H1 (cell line): ENCODE measurements at regions not wholly inside any gene's neighbourhood (a gene's known extent, or its start where the extent isn't known, plus 50 kb on each side); places are given as distances from the start of the nearest gene placed in this dataset.

Source experiments
- CTCF ChIA-PET: fragments of 300-600 bp; sonication (Branson Sonifier 250); formaldehyde crosslinking; loops from one replicate; lab custom pipeline; 2021; ENCODE audit not compliant: partially characterized antibody; lab: Charles Lee
- POLR2A ChIA-PET: fragments of 300-600 bp; sonication (Branson Sonifier 250); formaldehyde crosslinking; loops from one replicate; lab custom pipeline; 2021; ENCODE audit warnings: inconsistent platforms; ENCODE audit not compliant: partially characterized antibody; lab: Charles Lee
- DNase-seq, 2 experiments: peaks; one replicate each; pipeline versions ENCODE4 v3.0.0 to v3.0.0-alpha.2; 2010 to 2022; ENCODE audit warnings: low spot score in 2 of 2, low read depth in 1 of 2, mixed read lengths in 1 of 2
- FAIRE-seq: peaks from 2 replicates; lab custom pipeline; 2011; peaks lifted over from hg19 to GRCh38; lab: Jason Lieb, UNC
- H2AFZ ChIP-seq: 2 replicates; pipeline ENCODE4 v1.8.1; 2012; ENCODE audit warnings: low read length, inconsistent platforms
- H2AK5ac ChIP-seq: 2 replicates; pipeline ENCODE4 v1.6.1; 2013; ENCODE audit warnings: low read depth, low read length
- H2BK120ac ChIP-seq: replicated peaks from 2 replicates; pipeline ENCODE3; 2013; ENCODE audit warnings: low read depth, low read length, inconsistent platforms
- H2BK12ac ChIP-seq: 2 replicates; pipeline ENCODE4 v1.6.1; 2013; ENCODE audit warnings: low read depth, low read length
- H2BK15ac ChIP-seq: 2 replicates; pipeline ENCODE4 v1.6.1; 2013; ENCODE audit warnings: low read length
- H2BK20ac ChIP-seq: 2 replicates; pipeline ENCODE4 v1.6.1; 2013; ENCODE audit warnings: low read length
- H2BK5ac ChIP-seq: 2 replicates; pipeline ENCODE4 v1.6.1; 2013; ENCODE audit warnings: low read depth, low read length
- H3K14ac ChIP-seq: 2 replicates; pipeline ENCODE4 v1.6.1; 2013; ENCODE audit warnings: inconsistent platforms; ENCODE audit not compliant: insufficient read length
- H3K18ac ChIP-seq: 2 replicates; pipeline ENCODE4 v1.6.1; 2013; ENCODE audit warnings: low read length; ENCODE audit errors: extremely low read depth
- H3K23ac ChIP-seq: 2 replicates; pipeline ENCODE4 v1.6.1; 2013; ENCODE audit warnings: inconsistent platforms; ENCODE audit not compliant: insufficient read length
- H3K23me2 ChIP-seq: 2 replicates; pipeline ENCODE4 v1.6.1; 2013; ENCODE audit warnings: low read depth, low read length
- H3K27ac ChIP-seq: 2 replicates; pipeline ENCODE4 v1.6.1; 2011; ENCODE audit warnings: low read depth, low read length, inconsistent platforms
- H3K27me3 ChIP-seq, 4 experiments: replicated peaks in 1 of 4; 1 replicate in 1 of 4; 2 replicates in 3 of 4; pipeline versions ENCODE4 v1.6.1 to v1.8.1; 2011 to 2013; ENCODE audit warnings: low read length in 3 of 4, mild to moderate bottlenecking in 3 of 4, inconsistent platforms in 2 of 4, mixed read lengths in 2 of 4, moderate library complexity in 1 of 4; ENCODE audit not compliant: control insufficient read depth in 3 of 4, insufficient read depth in 3 of 4; ENCODE audit errors: extremely low read depth in 1 of 4
- H3K36me3 ChIP-seq, 4 experiments: 2 replicates each; pipeline versions ENCODE4 v1.6.1 to v1.8.1; 2011 to 2013; ENCODE audit warnings: mild to moderate bottlenecking in 4 of 4, low read length in 3 of 4, moderate library complexity in 2 of 4, control low read depth in 1 of 4, inconsistent platforms in 1 of 4; ENCODE audit not compliant: insufficient read depth in 4 of 4, control insufficient read depth in 2 of 4
- H3K4ac ChIP-seq: replicated peaks from 2 replicates; pipeline ENCODE3; 2013; ENCODE audit warnings: low read length, low read depth, mixed read lengths, inconsistent platforms; ENCODE audit not compliant: insufficient read length
- H3K4me1 ChIP-seq, 4 experiments: replicated peaks in 1 of 4; 1 replicate in 1 of 4; 2 replicates in 3 of 4; pipeline versions ENCODE4 v1.6.1 to v1.8.1; 2011 to 2013; ENCODE audit warnings: low read length in 3 of 4, inconsistent platforms in 2 of 4, mixed read lengths in 1 of 4; ENCODE audit not compliant: insufficient read depth in 4 of 4, control insufficient read depth in 3 of 4
- H3K4me2 ChIP-seq, 2 experiments: 2 replicates each; pipeline versions ENCODE4 v1.6.1 to v1.8.1; 2011 to 2013; ENCODE audit warnings: low read depth in 2 of 2, low read length in 2 of 2, control low read depth in 1 of 2, inconsistent platforms in 1 of 2, mild to moderate bottlenecking in 1 of 2; ENCODE audit not compliant: insufficient read depth in 1 of 2
- H3K4me3 ChIP-seq, 4 experiments: fragments of 200-600, 300-600 bp in 1 of 4; sonication (generic), shearing (Covaris generic), sonication (Bioruptor Twin) in 1 of 4; 2 replicates each; pipeline versions ENCODE4 v1.5.1 to v1.8.1; 2011 to 2016; ENCODE audit warnings: low read length in 4 of 4, low read depth in 3 of 4, control low read depth in 2 of 4, inconsistent platforms in 2 of 4, mild to moderate bottlenecking in 2 of 4, mixed read lengths in 1 of 4, moderate library complexity in 1 of 4; ENCODE audit not compliant: insufficient read depth in 2 of 4; ENCODE audit errors: extremely low read depth in 1 of 4
- H3K56ac ChIP-seq: replicated peaks from 2 replicates; pipeline ENCODE3; 2013; ENCODE audit warnings: low read depth, mild to moderate bottlenecking, mixed read lengths, low read length, inconsistent platforms; ENCODE audit not compliant: insufficient read length
- H3K79me1 ChIP-seq: 2 replicates; pipeline ENCODE4 v1.6.1; 2013; ENCODE audit warnings: low read depth, low read length, control low read depth
- H3K79me2 ChIP-seq, 2 experiments: 2 replicates each; pipeline versions ENCODE4 v1.6.1 to v1.8.1; 2012 to 2013; ENCODE audit warnings: low read length in 2 of 2, mild to moderate bottlenecking in 2 of 2, inconsistent platforms in 1 of 2; ENCODE audit not compliant: insufficient read depth in 2 of 2, control insufficient read depth in 1 of 2
- H3K9ac ChIP-seq, 4 experiments: replicated peaks in 1 of 4; 1 replicate in 1 of 4; 2 replicates in 3 of 4; pipeline versions ENCODE4 v1.6.1 to v1.8.1; 2011 to 2013; ENCODE audit warnings: low read depth in 3 of 4, low read length in 3 of 4, control low read depth in 2 of 4, mild to moderate bottlenecking in 2 of 4, moderate library complexity in 2 of 4, inconsistent platforms in 1 of 4; ENCODE audit errors: extremely low read depth in 1 of 4
- H3K9me3 ChIP-seq, 2 experiments: 2 replicates each; pipeline versions ENCODE4 v1.6.1 to v1.8.1; 2012 to 2013; ENCODE audit warnings: mild to moderate bottlenecking in 2 of 2, moderate library complexity in 2 of 2, control low read depth in 1 of 2, inconsistent platforms in 1 of 2, low read depth in 1 of 2, low read length in 1 of 2, mixed read lengths in 1 of 2; ENCODE audit not compliant: insufficient read depth in 2 of 2
- H4K20me1 ChIP-seq, 2 experiments: replicated peaks in 1 of 2; 2 replicates each; pipeline versions ENCODE3 to v1.8.1; 2011 to 2013; ENCODE audit warnings: inconsistent platforms in 2 of 2, low read length in 2 of 2, mild to moderate bottlenecking in 1 of 2; ENCODE audit not compliant: insufficient read depth in 2 of 2, control insufficient read depth in 1 of 2
- H4K5ac ChIP-seq: 2 replicates; pipeline ENCODE4 v1.6.1; 2013; ENCODE audit warnings: low read length, low read depth, mixed read lengths, inconsistent platforms; ENCODE audit not compliant: insufficient read length
- H4K8ac ChIP-seq: 2 replicates; pipeline ENCODE4 v1.8.0; 2013; ENCODE audit warnings: mild to moderate bottlenecking, moderate library complexity, low read length, inconsistent platforms; ENCODE audit not compliant: insufficient read depth; ENCODE audit errors: extremely low read depth
- H4K91ac ChIP-seq: replicated peaks from 2 replicates; pipeline ENCODE3; 2013; ENCODE audit warnings: low read length, mixed read lengths, inconsistent platforms; ENCODE audit not compliant: insufficient read length
- CEBPB ChIP-seq: IDR thresholded peaks from 2 replicates; pipeline ENCODE4 v1.6.1; 2012; ENCODE audit warnings: low read depth, low read length
- EGR1 ChIP-seq: IDR thresholded peaks from 2 replicates; pipeline ENCODE4 v1.6.1; 2011; ENCODE audit warnings: low read depth, low read length, borderline replicate concordance
- KDM1A ChIP-seq: fragments of 200-600, 300-600 bp; sonication (generic); IDR thresholded peaks from 2 replicates; pipeline ENCODE4 v1.7.1; 2016; ENCODE audit warnings: mild to moderate bottlenecking, low read length, borderline replicate concordance
- KDM5A ChIP-seq: fragments of 200-600 bp; IDR thresholded peaks from 2 replicates; pipeline ENCODE4 v1.7.1; 2012; ENCODE audit warnings: mild to moderate bottlenecking, low read length, inconsistent platforms, mixed read lengths
- RBBP5 ChIP-seq: IDR thresholded peaks from 2 replicates; pipeline ENCODE4 v1.7.1; 2012; ENCODE audit warnings: low read depth, mild to moderate bottlenecking, inconsistent platforms, low read length, moderate library complexity, borderline replicate concordance
- RFX5 ChIP-seq: IDR thresholded peaks from 2 replicates; pipeline ENCODE4 v1.6.1; 2011; ENCODE audit warnings: low read depth, low read length, improper control_type of control experiment, borderline replicate concordance
- SIX5 ChIP-seq: IDR thresholded peaks from 2 replicates; pipeline ENCODE4 v1.6.1; 2011; ENCODE audit warnings: mild to moderate bottlenecking, low read depth, low read length
- SP1 ChIP-seq: IDR thresholded peaks from 2 replicates; pipeline ENCODE4 v1.6.1; 2011; ENCODE audit warnings: low read depth, low read length
- SP2 ChIP-seq: IDR thresholded peaks from 2 replicates; pipeline ENCODE4 v1.6.1; 2012; ENCODE audit warnings: mild to moderate bottlenecking, low read length, inconsistent platforms
- SP4 ChIP-seq: IDR thresholded peaks from 2 replicates; pipeline ENCODE4 v1.6.1; 2012; ENCODE audit warnings: low read length, inconsistent platforms
- SRF ChIP-seq: IDR thresholded peaks from 2 replicates; pipeline ENCODE4 v1.6.1; 2011; ENCODE audit warnings: mild to moderate bottlenecking, low read depth, low read length, moderate library complexity
- TAF7 ChIP-seq: optimal IDR thresholded peaks from 2 replicates; pipeline ENCODE3; 2011; ENCODE audit warnings: low read depth, mild to moderate bottlenecking, inconsistent platforms, low read length, moderate library complexity, borderline replicate concordance
- TBP ChIP-seq: IDR thresholded peaks from 2 replicates; pipeline ENCODE4 v1.6.1; 2011; ENCODE audit warnings: low read depth, low read length, improper control_type of control experiment
- TCF12 ChIP-seq: IDR thresholded peaks from 2 replicates; pipeline ENCODE4 v1.6.1; 2011; ENCODE audit warnings: low read depth, mild to moderate bottlenecking, low read length
- YY1 ChIP-seq: IDR thresholded peaks from 2 replicates; pipeline ENCODE4 v1.6.1; 2011; ENCODE audit warnings: low read depth, mild to moderate bottlenecking, low read length
- WGBS, 2 experiments: shearing (Covaris generic) in 1 of 2; methylation state at CpG; one replicate each; pipeline versions ENCODE4 v1.1.6 to v1.1.7; 2013 to 2015; ENCODE audit warnings: low lambda C conversion rate in 2 of 2, mixed read lengths in 2 of 2, inconsistent platforms in 1 of 2, low coverage in 1 of 2, missing lambda C conversion rate in 1 of 2; ENCODE audit not compliant: insufficient replicate concordance in 2 of 2, insufficient coverage in 1 of 2, insufficient read length in 1 of 2; ENCODE audit errors: extremely low coverage in 1 of 2, missing lambda C conversion rate in 1 of 2; 5-methylcytosine and 5-hydroxymethylcytosine counted together

DNA sequence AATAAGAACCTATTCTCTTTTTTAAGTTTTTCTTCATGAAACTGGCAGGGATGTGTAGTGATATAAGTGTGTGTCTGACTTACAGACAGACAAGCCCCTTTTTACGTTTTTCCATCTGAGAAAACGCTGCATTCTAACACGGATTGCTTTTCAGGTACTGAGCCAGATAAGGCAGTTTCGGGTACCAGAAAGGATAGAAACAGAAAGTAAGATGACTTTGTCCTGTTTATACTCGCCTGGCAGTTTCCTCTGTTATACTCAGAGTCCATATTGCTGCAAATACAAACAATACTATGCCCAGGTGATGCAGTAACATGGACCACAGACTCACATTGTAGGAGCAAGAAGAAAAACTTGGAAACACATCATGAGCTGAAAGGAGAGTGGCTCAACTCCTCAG, 2320.6 kb upstream of the AGA start:
- Histone ChIP-seq H3K9ac (no peak overlapping the region), H3K56ac (no peak overlapping the region), H3K27me3 (no peaks in the 10 kb centered on the region), H4K5ac (no peak overlapping the region), H3K4me2 (no peak overlapping the region), H3K4ac (no peak overlapping the region), H2AK5ac (no peak overlapping the region), H3K4me3 (no peak overlapping the region), H4K91ac (no peak overlapping the region), H2AFZ (no peak overlapping the region), H3K27ac (no peak overlapping the region), H3K18ac (no peak overlapping the region), H4K20me1 (no peaks in the 10 kb centered on the region), H2BK12ac (no peak overlapping the region), H3K23me2 (no peaks in the 10 kb centered on the region), H3K36me3 (no peaks in the 10 kb centered on the region), H2BK5ac (no peak overlapping the region), H3K79me2 (no peaks in the 10 kb centered on the region), H2BK120ac (no peak overlapping the region), H3K14ac (no peak overlapping the region), H2BK15ac (no peak overlapping the region)
- ChIA-PET POLR2A (no interaction called here), CTCF (no interaction called here)
- DNase-seq: no peak
- FAIRE-seq: no peak
- WGBS, 2 experiments: 92% methylated on average over 5 of the region's 5 CpGs; no CpG with 5 or more reads in 1 of the 2 experiments
- TF ChIP-seq RBBP5 (no peak), SP2 (no peak), RFX5 (no peak), TBP (no peak), SP4 (no peak), TCF12 (no peak), TAF7 (no peak), CEBPB (no peak), KDM5A (no peak), SP1 (no peak), EGR1 (no peak), SRF (no peak), KDM1A (no peak), SIX5 (no peak), YY1 (no peak)
- TF ChIP-seq, all 59 proteins: peak for 0
- H3K4me1 ChIP-seq: no peaks in the 10 kb centered on the region
- no peak overlapping the region for H3K23ac ChIP-seq
- H2BK20ac ChIP-seq: no peak overlapping the region
- H3K9me3 ChIP-seq: 0 out of 4 replicates have a peak, but pooled peaks cover 0 to 2% of the 10 kb centered on the region in 2 experiments
- no peaks in the 10 kb centered on the region for H3K79me1 ChIP-seq
- no peak overlapping the region for H4K8ac ChIP-seq
